Globus pallidus (tissue), 1 donor: ENCODE measurements at regions not wholly inside any gene's neighbourhood (a gene's known extent, or its start where the extent isn't known, plus 50 kb on each side); places are given as distances from the start of the nearest gene placed in this dataset.

Experiments used
- DNase-seq: peaks from one replicate; pipeline ENCODE4 v3.0.0-alpha.2; 2015; ENCODE audit warnings: low spot score

DNA sequence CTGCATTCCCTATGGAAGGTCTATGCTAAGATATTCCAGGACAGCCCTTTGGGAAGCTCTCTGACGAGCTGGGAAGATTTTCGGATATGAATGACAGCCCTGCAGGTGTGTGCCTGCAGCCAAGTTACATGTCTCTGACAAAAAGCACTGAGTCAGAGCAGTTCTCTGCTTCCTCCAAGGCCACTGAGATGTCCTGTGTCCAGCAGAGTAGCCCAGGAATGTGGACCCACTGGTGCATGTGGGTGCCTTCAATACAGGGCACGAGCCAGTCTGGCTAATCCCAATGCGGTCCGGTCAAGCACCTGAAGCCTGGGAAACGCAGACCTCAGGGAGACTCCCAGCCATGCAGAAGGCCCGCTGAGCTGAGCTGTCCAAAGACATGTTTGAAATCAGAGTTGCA, 565.7 kb downstream of the TCERG1L start:
- DNase-seq = no peak

- DNase-seq = no peak
Observed at GRCh38 chr10:130746311-130746710, 565.2 kb downstream of the TCERG1L start.

DNA sequence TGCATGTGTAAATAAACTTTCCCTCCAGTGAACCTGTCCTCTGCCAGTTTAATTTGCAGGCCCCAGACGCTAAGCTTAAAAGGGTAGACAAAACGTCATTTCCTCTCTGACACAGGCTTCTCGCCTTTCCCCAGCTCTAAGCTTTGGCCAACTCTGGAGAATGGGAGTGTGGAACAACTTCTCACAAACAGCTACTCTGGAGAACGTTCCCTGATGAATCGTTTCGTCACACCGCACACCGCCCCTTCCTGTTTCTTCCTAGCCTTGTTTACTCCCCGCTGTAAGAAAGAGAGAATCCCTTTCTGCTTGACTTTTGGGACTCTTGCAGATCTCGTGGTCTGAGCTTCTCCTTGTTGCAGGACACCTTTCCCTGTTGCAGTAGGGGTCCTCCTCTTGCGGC, 564.2 kb downstream of the TCERG1L start:
- DNase-seq = no peak

DNA sequence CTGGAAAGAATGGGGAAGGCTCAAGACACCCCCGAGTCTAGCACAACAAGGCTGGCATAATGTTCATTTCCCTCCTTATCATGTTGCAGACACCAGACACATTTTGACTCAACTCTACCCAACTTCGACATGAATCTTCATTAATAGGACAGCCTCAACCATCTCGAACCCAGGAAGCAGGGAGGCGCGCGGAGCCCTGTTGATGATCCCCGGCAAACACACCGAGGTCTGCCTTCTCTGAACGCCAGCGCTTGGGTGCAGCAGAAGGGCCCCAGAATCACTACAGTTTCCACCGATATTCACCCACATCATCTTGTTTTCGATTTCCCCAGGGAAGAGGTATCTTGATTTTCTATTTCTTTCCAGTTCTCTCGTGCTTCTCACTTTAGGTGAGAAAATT, 563.6 kb downstream of the TCERG1L start:
- DNase-seq = no peak

DNA sequence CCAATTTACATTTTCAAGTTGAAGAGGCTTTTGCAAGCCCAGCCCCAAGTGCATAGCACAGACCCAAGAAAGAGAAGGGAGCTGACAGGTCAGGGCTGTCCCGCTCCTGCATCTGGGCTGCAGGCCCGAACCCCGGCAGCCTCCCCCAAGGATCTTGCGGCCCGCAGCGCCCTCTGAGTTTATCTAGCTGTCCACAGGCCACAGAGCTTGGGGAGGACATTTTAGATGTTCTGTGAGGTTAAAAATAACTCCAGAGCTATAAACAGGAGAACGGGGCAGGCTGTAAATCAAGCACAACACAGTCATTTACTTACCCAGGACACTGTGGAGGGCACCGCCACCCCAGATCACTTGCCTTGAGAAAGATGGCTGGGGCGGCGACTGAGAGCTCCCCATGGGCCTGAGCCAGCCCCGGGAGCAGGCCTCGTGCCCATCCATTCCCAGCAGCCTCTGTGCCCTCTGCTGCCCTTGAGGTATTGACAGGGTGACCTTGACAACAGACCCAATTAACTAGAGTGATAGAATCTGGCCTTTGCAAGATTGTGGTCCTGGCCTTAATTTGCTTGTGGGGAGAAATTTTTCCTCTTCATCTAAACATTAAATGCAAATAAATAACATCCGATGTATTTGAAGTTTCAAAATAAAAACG, 563.0 kb downstream of the TCERG1L start:
- no peak for DNase-seq

DNA sequence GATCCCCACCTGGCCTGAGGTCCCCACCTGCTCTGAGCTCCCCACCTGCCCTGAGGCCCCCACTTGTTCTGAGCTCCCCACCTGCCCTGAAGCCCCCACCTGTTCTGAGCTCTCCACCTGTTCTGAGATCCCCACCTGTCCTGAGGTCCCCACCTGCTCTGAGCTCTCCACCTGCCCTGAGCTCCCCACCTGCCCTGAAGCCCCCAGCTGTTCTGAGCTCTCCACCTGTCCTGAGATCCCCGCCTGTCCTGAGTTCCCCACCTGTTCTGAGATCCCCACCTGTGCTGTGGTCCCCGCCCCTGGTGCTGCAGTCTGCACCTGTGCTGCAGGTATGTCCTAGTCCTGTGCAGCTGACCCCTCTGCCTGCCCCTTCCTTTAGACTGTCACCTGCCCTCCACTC, 561.6 kb downstream of the TCERG1L start:
- no peak for DNase-seq

GRCh38 chr10:130750441-130750840, 561.1 kb downstream of the TCERG1L start:
- DNase-seq = no peak

DNA sequence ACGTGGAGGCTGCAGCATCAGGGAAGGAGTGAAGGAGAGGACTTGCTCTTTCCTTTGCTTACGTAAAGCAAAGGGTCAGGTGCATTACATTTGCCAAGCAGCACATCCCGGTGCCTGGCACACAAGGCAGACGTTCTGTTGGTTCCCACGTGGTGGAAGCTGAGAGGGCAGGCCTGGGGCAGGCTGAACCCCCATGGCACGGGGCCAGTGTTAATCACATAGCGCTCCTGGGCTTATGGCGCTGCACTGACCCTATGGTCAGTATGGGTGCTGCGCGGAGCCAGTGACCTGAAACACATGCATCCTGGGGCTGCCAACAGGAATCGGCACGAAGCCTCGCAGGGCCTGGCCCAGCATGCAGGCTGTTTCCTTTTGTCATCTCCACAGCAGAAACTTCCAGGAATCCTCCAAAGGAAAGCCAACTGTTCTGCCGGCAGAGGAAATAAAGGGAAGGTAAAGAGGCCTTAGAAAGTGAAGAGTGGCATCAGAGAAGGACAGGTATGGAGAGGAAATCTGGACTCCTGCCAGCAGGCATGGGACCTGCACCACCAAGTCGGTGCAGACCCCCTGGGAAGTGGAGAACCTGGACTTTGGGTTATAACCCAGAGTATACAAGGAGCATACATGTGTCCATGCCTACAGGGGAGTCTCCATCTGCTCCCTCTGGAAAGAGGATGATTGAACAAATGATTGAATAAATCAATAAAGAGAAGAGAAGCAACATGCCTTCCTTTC, 560.2 kb downstream of the TCERG1L start:
- DNase-seq = no peak

GRCh38 chr10:130751851-130752250, 559.7 kb downstream of the TCERG1L start:
- DNase-seq = no peak

GRCh38 chr10:130756651-130757050, 554.9 kb downstream of the TCERG1L start:
- no peak for DNase-seq

DNA sequence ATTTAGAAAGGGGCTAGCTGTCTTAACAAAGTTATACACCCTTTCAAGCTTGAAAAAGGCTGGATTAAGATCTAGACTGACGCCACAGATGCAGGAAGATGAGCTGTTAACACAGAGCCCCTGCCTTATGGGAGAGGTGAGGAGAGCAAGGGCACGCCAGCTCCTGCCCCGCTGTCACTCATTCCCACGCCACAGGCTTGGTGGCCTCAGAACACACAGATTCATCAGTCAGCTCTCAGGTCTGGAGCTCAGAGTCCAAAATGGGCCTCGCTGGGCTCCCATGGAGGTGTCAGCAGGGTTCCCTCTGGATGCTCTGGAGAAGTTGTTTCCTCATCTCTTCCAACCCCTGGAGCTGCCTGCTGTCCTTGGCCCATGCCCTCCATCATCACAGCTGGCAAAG, 554.2 kb downstream of the TCERG1L start:
- DNase-seq = no peak

- no peak for DNase-seq
Observed at GRCh38 chr10:130757821-130758489, 553.6 kb downstream of the TCERG1L start.

- no peak for DNase-seq
Observed at GRCh38 chr10:130758529-130758928, 553.0 kb downstream of the TCERG1L start.

- no peak for DNase-seq
Observed at GRCh38 chr10:130761032-130761575, 550.4 kb downstream of the TCERG1L start.

GRCh38 chr10:130761788-130762301, 549.7 kb downstream of the TCERG1L start:
- no peak for DNase-seq

GRCh38 chr10:130762491-130762890, 549.0 kb downstream of the TCERG1L start:
- no peak for DNase-seq

DNA sequence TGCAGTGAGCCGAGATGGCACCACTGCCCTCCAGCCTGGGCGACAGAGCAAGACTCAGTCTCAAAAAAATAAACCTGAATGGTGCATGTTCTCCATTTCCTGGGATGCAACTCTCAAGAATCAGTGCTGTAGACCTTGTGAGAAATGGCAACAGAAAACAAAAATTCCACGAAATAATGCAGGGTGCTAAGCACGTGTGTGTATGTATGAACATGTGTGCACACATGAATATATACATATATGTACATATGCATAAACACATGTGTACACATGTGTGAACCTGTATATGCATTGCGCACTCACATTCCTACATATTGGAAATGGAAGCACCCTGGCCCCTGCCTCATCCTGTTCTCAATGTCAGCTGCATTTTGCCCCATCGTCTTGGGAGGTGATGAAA, 548.5 kb downstream of the TCERG1L start:
- DNase-seq = no peak

DNA sequence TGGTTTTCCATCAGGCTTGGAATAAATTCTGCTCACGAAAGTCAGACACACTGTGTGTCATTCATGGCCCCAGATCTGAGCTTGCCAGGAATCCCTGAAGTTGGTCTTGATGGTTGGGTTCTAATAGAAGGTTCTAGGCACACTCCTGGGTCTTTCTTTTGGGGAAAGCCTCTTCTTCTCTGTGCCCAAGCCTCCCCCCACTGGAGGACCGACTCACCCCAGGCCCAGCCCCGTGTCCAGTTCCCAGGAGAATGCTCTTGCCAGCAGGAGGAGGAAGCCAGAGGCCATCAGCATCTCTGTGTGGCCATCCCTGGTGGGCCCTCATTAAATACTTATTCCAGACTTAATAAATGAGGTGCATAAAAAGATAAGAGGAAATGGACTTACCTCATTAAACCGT, 548.0 kb downstream of the TCERG1L start:
- no peak for DNase-seq

GRCh38 chr10:130764651-130765050, 546.9 kb downstream of the TCERG1L start:
- no peak for DNase-seq

DNA sequence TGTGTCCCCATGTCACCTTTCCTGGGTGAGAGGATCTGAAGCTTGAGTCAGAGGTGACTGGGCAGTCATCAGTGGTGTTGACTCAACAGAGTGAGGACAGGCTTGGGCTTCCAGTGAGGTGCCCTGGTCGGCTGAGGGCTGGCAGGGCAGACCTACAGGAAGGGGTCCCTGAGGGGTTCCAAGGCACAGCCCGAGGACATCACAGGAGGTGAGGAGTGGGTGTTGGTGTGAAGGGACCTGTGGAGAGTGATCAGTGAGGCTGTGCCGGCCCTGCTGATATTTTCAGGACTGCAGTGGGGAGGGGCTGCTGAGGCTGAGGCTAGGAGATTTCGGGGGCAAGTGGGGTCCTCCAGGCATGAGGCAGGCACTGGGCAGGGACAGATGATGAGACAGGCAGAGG, 545.5 kb downstream of the TCERG1L start:
- no peak for DNase-seq

DNA sequence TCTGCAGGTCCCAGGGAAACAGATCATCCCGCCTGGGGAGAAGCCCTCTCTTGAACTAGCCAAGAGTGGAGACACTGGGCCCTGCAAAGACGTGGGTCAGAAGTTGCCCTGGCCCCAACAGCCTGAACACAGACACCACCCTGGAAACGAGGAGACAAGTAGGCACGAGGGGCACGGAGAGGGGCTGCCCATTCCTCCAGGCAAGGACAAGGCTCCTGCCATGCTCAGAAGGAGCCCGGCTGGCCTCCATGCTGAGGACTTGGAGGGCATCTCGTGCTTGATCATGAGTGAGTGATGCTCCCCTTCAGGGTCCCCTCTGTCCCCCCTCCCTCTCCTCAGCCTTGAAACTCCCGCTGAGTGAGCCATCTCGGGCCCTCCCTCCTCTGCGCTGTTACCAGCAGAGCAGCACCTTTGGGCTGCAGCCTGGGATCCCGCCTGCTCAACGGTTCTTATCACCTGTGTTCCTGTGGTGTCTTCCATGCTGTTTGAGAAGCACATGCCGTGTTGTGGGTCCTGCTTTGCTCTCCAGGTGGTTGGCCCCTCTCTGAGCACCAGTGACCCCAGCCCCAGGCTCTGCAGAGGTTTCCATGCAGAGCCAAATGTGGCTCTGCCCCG, 544.3 kb downstream of the TCERG1L start:
- no peak for DNase-seq
